ENCODE measurements at regions not wholly inside any gene's neighbourhood (a gene's known extent, or its start where the extent isn't known, plus 50 kb on each side); places are given as distances from the start of the nearest gene placed in this dataset.
A peak's percentile ranks its signal among the peaks of the same experiment; 100 is the strongest.

DNA sequence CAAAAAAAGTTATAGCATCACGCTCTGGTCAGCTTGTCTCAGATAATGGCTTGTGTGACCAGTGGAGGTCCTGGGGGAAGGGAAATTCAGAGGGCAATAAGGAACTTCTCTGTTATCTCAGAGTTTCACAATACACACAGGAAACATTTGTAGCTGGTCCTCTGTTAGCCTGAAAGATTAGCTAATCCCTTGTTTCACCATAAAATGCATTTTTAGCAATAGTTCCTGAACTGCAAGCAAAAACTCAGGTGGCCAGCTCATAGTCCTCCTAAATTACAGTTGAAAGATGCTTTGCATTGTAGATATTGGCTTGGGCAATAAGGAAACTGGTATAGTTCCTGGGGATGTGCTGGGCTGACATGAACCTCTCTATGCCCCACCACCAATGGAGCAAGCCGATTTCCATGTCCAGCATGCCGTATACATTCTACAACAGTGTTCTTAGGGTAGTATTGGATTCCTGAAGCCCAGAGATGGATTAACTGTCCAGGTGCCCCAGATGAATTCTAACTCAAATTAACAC lies 141.5 kb upstream of the TBL1XR1 start (continued):
- TF ChIP-seq, protein P1, sequence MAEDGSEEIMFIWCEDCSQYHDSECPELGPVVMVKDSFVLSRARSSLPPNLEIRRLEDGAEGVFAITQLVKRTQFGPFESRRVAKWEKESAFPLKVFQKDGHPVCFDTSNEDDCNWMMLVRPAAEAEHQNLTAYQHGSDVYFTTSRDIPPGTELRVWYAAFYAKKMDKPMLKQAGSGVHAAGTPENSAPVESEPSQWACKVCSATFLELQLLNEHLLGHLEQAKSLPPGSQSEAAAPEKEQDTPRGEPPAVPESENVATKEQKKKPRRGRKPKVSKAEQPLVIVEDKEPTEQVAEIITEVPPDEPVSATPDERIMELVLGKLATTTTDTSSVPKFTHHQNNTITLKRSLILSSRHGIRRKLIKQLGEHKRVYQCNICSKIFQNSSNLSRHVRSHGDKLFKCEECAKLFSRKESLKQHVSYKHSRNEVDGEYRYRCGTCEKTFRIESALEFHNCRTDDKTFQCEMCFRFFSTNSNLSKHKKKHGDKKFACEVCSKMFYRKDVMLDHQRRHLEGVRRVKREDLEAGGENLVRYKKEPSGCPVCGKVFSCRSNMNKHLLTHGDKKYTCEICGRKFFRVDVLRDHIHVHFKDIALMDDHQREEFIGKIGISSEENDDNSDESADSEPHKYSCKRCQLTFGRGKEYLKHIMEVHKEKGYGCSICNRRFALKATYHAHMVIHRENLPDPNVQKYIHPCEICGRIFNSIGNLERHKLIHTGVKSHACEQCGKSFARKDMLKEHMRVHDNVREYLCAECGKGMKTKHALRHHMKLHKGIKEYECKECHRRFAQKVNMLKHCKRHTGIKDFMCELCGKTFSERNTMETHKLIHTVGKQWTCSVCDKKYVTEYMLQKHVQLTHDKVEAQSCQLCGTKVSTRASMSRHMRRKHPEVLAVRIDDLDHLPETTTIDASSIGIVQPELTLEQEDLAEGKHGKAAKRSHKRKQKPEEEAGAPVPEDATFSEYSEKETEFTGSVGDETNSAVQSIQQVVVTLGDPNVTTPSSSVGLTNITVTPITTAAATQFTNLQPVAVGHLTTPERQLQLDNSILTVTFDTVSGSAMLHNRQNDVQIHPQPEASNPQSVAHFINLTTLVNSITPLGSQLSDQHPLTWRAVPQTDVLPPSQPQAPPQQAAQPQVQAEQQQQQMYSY (CRISPR knock-in tag; IDR thresholded peaks at IDR 0.05): no peak
- TF ChIP-seq, protein P2, sequence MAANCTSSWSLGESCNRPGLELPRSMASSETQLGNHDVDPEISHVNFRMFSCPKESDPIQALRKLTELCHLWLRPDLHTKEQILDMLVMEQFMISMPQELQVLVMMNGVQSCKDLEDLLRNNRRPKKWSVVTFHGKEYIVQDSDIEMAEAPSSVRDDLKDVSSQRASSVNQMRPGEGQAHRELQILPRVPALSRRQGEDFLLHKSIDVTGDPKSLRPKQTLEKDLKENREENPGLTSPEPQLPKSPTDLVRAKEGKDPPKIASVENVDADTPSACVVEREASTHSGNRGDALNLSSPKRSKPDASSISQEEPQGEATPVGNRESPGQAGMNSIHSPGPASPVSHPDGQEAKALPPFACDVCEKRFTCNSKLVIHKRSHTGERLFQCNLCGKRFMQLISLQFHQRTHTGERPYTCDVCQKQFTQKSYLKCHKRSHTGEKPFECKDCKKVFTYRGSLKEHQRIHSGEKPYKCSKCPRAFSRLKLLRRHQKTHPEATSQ (CRISPR knock-in tag; IDR thresholded peaks at IDR 0.05; ENCODE audit: borderline replicate concordance): no peak
- TF ChIP-seq, protein P3, sequence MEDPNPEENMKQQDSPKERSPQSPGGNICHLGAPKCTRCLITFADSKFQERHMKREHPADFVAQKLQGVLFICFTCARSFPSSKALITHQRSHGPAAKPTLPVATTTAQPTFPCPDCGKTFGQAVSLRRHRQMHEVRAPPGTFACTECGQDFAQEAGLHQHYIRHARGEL (CRISPR knock-in tag; IDR thresholded peaks at IDR 0.05): no peak
- TF ChIP-seq ZNF264 (CRISPR knock-in tag; IDR thresholded peaks at IDR 0.05) (peak; percentile 46; the same call in 1 of the 2 replicates), CCDC6 (CRISPR knock-in tag; IDR thresholded peaks at IDR 0.05) (no peak), HOXA5 (CRISPR knock-in tag; IDR thresholded peaks at IDR 0.05) (peak; percentile 62; the same call in 1 of the 2 replicates), SMC3 (IDR thresholded peaks at IDR 0.05; ENCODE audit: low read length) (peak; percentile 33; the same call in 1 of the 2 replicates), ZNF790 (CRISPR knock-in tag; IDR thresholded peaks at IDR 0.05; ENCODE audit: borderline replicate concordance) (no peak), ZNF557 (CRISPR knock-in tag; IDR thresholded peaks at IDR 0.05) (no peak), ZNF496 (CRISPR knock-in tag; IDR thresholded peaks at IDR 0.05; ENCODE audit: insufficient replicate concordance) (no peak), ZSCAN22 (CRISPR knock-in tag; IDR thresholded peaks at IDR 0.05) (no peak), GABPB1 (CRISPR knock-in tag; IDR thresholded peaks at IDR 0.05) (no peak; the same call in 1 of the 2 replicates), HOXD1 (CRISPR knock-in tag; IDR thresholded peaks at IDR 0.05) (peak; percentile 38; the same call in 1 of the 2 replicates), ARID2 (CRISPR knock-in tag; IDR thresholded peaks at IDR 0.05; ENCODE audit: borderline replicate concordance) (no peak), ZMYM4 (CRISPR knock-in tag; IDR thresholded peaks at IDR 0.05) (peak; percentile 53), ARNT (IDR thresholded peaks at IDR 0.05) (no peak), ZNF441 (CRISPR knock-in tag; IDR thresholded peaks at IDR 0.05; ENCODE audit: borderline replicate concordance) (no peak), SRSF1 (optimal IDR thresholded peaks at IDR 0.05; ENCODE audit: low read depth, low read length) (no peak), ZNF841 (CRISPR knock-in tag; IDR thresholded peaks at IDR 0.05; ENCODE audit: borderline replicate concordance) (no peak), PHF5A (CRISPR knock-in tag; IDR thresholded peaks at IDR 0.05; ENCODE audit: low read depth, unreplicated experiment) (peak; percentile 49)
- TF ChIP-seq, protein P4, sequence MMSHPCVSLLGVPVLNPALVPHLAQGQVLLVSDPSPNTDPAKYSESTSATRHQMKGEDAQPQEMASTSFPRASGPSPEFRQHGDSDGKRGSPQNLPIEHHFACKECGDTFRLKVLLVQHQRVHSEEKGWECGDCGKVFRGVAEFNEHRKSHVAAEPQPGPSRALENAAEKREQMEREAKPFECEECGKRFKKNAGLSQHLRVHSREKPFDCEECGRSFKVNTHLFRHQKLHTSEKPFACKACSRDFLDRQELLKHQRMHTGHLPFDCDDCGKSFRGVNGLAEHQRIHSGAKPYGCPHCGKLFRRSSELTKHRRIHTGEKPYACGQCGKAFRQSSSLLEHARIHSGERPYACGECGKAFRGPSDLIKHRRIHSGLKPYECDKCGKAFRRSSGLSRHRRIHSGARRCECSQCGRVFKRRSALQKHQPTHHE (CRISPR knock-in tag; IDR thresholded peaks at IDR 0.05; ENCODE audit: borderline replicate concordance): peak; percentile 44; the same call in 1 of the 2 replicates
- TF ChIP-seq, protein P5, sequence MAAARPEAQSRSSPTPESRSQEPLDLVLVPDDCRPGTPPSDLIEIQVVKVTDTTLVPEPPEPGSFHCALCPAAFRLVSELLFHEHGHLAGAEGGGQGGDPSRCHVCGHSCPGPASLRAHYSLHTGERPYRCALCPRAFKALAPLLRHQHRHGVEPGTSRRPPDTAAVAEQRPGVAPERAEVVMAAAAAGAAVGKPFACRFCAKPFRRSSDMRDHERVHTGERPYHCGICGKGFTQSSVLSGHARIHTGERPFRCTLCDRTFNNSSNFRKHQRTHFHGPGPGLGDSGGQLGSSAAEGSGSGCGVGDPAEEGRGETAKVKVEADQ (CRISPR knock-in tag; IDR thresholded peaks at IDR 0.05; ENCODE audit: borderline replicate concordance): no peak
- TF ChIP-seq, protein P6, sequence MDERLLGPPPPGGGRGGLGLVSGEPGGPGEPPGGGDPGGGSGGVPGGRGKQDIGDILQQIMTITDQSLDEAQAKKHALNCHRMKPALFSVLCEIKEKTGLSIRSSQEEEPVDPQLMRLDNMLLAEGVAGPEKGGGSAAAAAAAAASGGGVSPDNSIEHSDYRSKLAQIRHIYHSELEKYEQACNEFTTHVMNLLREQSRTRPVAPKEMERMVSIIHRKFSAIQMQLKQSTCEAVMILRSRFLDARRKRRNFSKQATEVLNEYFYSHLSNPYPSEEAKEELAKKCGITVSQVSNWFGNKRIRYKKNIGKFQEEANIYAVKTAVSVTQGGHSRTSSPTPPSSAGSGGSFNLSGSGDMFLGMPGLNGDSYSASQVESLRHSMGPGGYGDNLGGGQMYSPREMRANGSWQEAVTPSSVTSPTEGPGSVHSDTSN (CRISPR knock-in tag; IDR thresholded peaks at IDR 0.05): no peak
